OCI-M1 (cell line): ENCODE measurements at regions not wholly inside any gene's neighbourhood (a gene's known extent, or its start where the extent isn't known, plus 50 kb on each side); places are given as distances from the start of the nearest gene placed in this dataset.

Source experiments
- DNase-seq: peaks from one replicate; lab custom pipeline; 2025; lab: John Stamatoyannopoulos, UW

- no peak for DNase-seq
Observed at GRCh38 chr6:12383448-12383847, 93.3 kb downstream of the EDN1 start.

- DNase-seq = no peak
Observed at GRCh38 chr6:12384357-12384912, 94.3 kb downstream of the EDN1 start.

GRCh38 chr6:12385316-12385715 is 95.2 kb downstream of the EDN1 start:
- DNase-seq = no peak

GRCh38 chr6:12386816-12387215 is 96.7 kb downstream of the EDN1 start:
- no peak for DNase-seq

GRCh38 chr6:12391472-12391871 is 101.3 kb downstream of the EDN1 start:
- DNase-seq = no peak

GRCh38 chr6:12392490-12392889 is 102.3 kb downstream of the EDN1 start:
- no peak for DNase-seq

- DNase-seq = no peak
Observed at GRCh38 chr6:12393100-12393499, 102.9 kb downstream of the EDN1 start.

GRCh38 chr6:12394170-12394569 is 104.0 kb downstream of the EDN1 start:
- no peak for DNase-seq

GRCh38 chr6:12395898-12396297 is 105.7 kb downstream of the EDN1 start:
- no peak for DNase-seq

- DNase-seq = no peak
Observed at GRCh38 chr6:12401200-12401599, 111.0 kb downstream of the EDN1 start.

GRCh38 chr6:12403201-12403826 is 113.2 kb downstream of the EDN1 start:
- no peak for DNase-seq

GRCh38 chr6:12403947-12404647 is 113.9 kb downstream of the EDN1 start:
- no peak for DNase-seq

- no peak for DNase-seq
Observed at GRCh38 chr6:12404651-12405050, 114.5 kb downstream of the EDN1 start.

GRCh38 chr6:12408752-12409151 is 118.6 kb downstream of the EDN1 start:
- DNase-seq = no peak

- no peak for DNase-seq
Observed at GRCh38 chr6:12410946-12411345, 120.8 kb downstream of the EDN1 start.

- DNase-seq = no peak
Observed at GRCh38 chr6:12414096-12414675, 124.0 kb downstream of the EDN1 start.

- no peak for DNase-seq
Observed at GRCh38 chr6:12415980-12416598, 125.9 kb downstream of the EDN1 start.

- DNase-seq = no peak
Observed at GRCh38 chr6:12417191-12417590, 127.0 kb downstream of the EDN1 start.

GRCh38 chr6:12418946-12419345 is 128.8 kb downstream of the EDN1 start:
- no peak for DNase-seq

- no peak for DNase-seq
Observed at GRCh38 chr6:12419631-12420272, 129.6 kb downstream of the EDN1 start.

GRCh38 chr6:12420626-12421025 is 130.5 kb downstream of the EDN1 start:
- DNase-seq = no peak

GRCh38 chr6:12421596-12421995 is 131.4 kb downstream of the EDN1 start:
- no peak for DNase-seq
